ENCODE measurements at regions not wholly inside any gene's neighbourhood (a gene's known extent, or its start where the extent isn't known, plus 50 kb on each side); places are given as distances from the start of the nearest gene placed in this dataset.
"Not testable (repeated sequence)": the region's sequence is repeated elsewhere in the genome, so short reads cannot be mapped to it uniquely, and the experiment has no call there.

- Histone ChIP-seq H3K36me3 (ENCODE audit: insufficient read depth) (no peaks in the 10 kb centered on the region), H3K4me1 (ENCODE audit: insufficient read depth) (no peaks in the 10 kb centered on the region), H3K27ac (ENCODE audit: low read depth) (no peak overlapping the region), H3K4me3 (ENCODE audit: low read depth, low read length) (no peak overlapping the region)
- 81% methylated on average over 3 of the region's 3 CpGs for WGBS
- no peak for DNase-seq (ENCODE audit: extremely low spot score)
Measured at GRCh38 chr14:48140804-48141203, 465.4 kb upstream of the MDGA2 start.

GRCh38 chr14:48129472-48129871, 454.1 kb upstream of the MDGA2 start:
- H3K36me3 ChIP-seq (ENCODE audit: insufficient read depth), result no peaks in the 10 kb centered on the region
- no peak overlapping the region for H3K27ac ChIP-seq (ENCODE audit: low read depth)
- no peaks in the 10 kb centered on the region for H3K4me1 ChIP-seq (ENCODE audit: insufficient read depth)
- no peak overlapping the region for H3K4me3 ChIP-seq (ENCODE audit: low read depth, low read length)
- DNase-seq (ENCODE audit: extremely low spot score), result no peak

- Histone ChIP-seq H3K36me3 (ENCODE audit: insufficient read depth) (no peaks in the 10 kb centered on the region), H3K27ac (ENCODE audit: low read depth) (no peak overlapping the region), H3K4me3 (ENCODE audit: low read depth, low read length) (no peak overlapping the region), H3K4me1 (ENCODE audit: insufficient read depth) (no peaks in the 10 kb centered on the region)
- 82% methylated on average over 5 of the region's 5 CpGs for WGBS
- DNase-seq (ENCODE audit: extremely low spot score), result no peak
Measured at GRCh38 chr14:48127674-48128073, 452.3 kb upstream of the MDGA2 start.

- H3K27ac ChIP-seq (ENCODE audit: low read depth), result no peak overlapping the region
- no peak for DNase-seq (ENCODE audit: extremely low spot score)
- H3K4me1 ChIP-seq (ENCODE audit: insufficient read depth), result no peaks in the 10 kb centered on the region
- WGBS, result 46% methylated on average over 4 of the region's 4 CpGs
- no peak overlapping the region for H3K4me3 ChIP-seq (ENCODE audit: low read depth, low read length)
- no peaks in the 10 kb centered on the region for H3K36me3 ChIP-seq (ENCODE audit: insufficient read depth)
Measured at GRCh38 chr14:48125654-48126053, 450.2 kb upstream of the MDGA2 start.

GRCh38 chr14:48113713-48114112, 438.3 kb upstream of the MDGA2 start:
- no peak for DNase-seq (ENCODE audit: extremely low spot score)
- WGBS, result 84% methylated on average over 6 of the region's 6 CpGs
- no peaks in the 10 kb centered on the region for H3K36me3 ChIP-seq (ENCODE audit: insufficient read depth)
- H3K4me3 ChIP-seq (ENCODE audit: low read depth, low read length), result no peak overlapping the region
- no peaks in the 10 kb centered on the region for H3K4me1 ChIP-seq (ENCODE audit: insufficient read depth)
- H3K27ac ChIP-seq (ENCODE audit: low read depth), result no peak overlapping the region

GRCh38 chr14:48111151-48111550, 435.7 kb upstream of the MDGA2 start:
- DNase-seq (ENCODE audit: extremely low spot score), result no peak
- Histone ChIP-seq H3K27ac (ENCODE audit: low read depth) (no peak overlapping the region), H3K36me3 (ENCODE audit: insufficient read depth) (no peaks in the 10 kb centered on the region), H3K4me3 (ENCODE audit: low read depth, low read length) (no peak overlapping the region), H3K4me1 (ENCODE audit: insufficient read depth) (no peaks in the 10 kb centered on the region)
- WGBS, result 62% methylated on average over 3 of the region's 3 CpGs

GRCh38 chr14:48107646-48108045, 432.2 kb upstream of the MDGA2 start:
- DNase-seq (ENCODE audit: extremely low spot score), result no peak
- no peak overlapping the region for H3K27ac ChIP-seq (ENCODE audit: low read depth)
- WGBS, result 78% methylated on average over 1 of the region's 1 CpG
- H3K4me1 ChIP-seq (ENCODE audit: insufficient read depth), result no peaks in the 10 kb centered on the region
- H3K36me3 ChIP-seq (ENCODE audit: insufficient read depth), result no peaks in the 10 kb centered on the region
- H3K4me3 ChIP-seq (ENCODE audit: low read depth, low read length), result no peak overlapping the region

- Histone ChIP-seq H3K36me3 (ENCODE audit: insufficient read depth) (no peaks in the 10 kb centered on the region), H3K4me1 (ENCODE audit: insufficient read depth) (no peaks in the 10 kb centered on the region), H3K27ac (ENCODE audit: low read depth) (no peak overlapping the region), H3K4me3 (ENCODE audit: low read depth, low read length) (no peak overlapping the region)
- DNase-seq (ENCODE audit: extremely low spot score), result no peak
- 82% methylated on average over 2 of the region's 2 CpGs for WGBS
Measured at GRCh38 chr14:48096897-48097296, 421.5 kb upstream of the MDGA2 start.

- Histone ChIP-seq H3K27ac (ENCODE audit: low read depth) (no peak overlapping the region), H3K4me3 (ENCODE audit: low read depth, low read length) (no peak overlapping the region), H3K36me3 (ENCODE audit: insufficient read depth) (no peaks in the 10 kb centered on the region), H3K4me1 (ENCODE audit: insufficient read depth) (no peaks in the 10 kb centered on the region)
- DNase-seq (ENCODE audit: extremely low spot score), result no peak
- WGBS, result 38% methylated on average over 1 of the region's 1 CpG
Measured at GRCh38 chr14:48086516-48086915, 411.1 kb upstream of the MDGA2 start.

GRCh38 chr14:48075487-48075886, 400.1 kb upstream of the MDGA2 start:
- 88% methylated on average over 1 of the region's 1 CpG for WGBS
- no peaks in the 10 kb centered on the region for H3K36me3 ChIP-seq (ENCODE audit: insufficient read depth)
- no peak overlapping the region for H3K27ac ChIP-seq (ENCODE audit: low read depth)
- H3K4me3 ChIP-seq (ENCODE audit: low read depth, low read length), result no peak overlapping the region
- DNase-seq (ENCODE audit: extremely low spot score), result no peak
- H3K4me1 ChIP-seq (ENCODE audit: insufficient read depth), result no peaks in the 10 kb centered on the region

GRCh38 chr14:48052973-48053372, 377.6 kb upstream of the MDGA2 start:
- Histone ChIP-seq H3K27ac (ENCODE audit: low read depth) (no peak overlapping the region), H3K36me3 (ENCODE audit: insufficient read depth) (no peaks in the 10 kb centered on the region), H3K4me3 (ENCODE audit: low read depth, low read length) (no peak overlapping the region), H3K4me1 (ENCODE audit: insufficient read depth) (no peaks in the 10 kb centered on the region)
- DNase-seq (ENCODE audit: extremely low spot score), result no peak
- WGBS, result 27% methylated on average over 1 of the region's 1 CpG

- no peak for DNase-seq (ENCODE audit: extremely low spot score)
- Histone ChIP-seq H3K4me3 (ENCODE audit: low read depth, low read length) (no peak overlapping the region), H3K4me1 (ENCODE audit: insufficient read depth) (no peaks in the 10 kb centered on the region), H3K36me3 (ENCODE audit: insufficient read depth) (no peaks in the 10 kb centered on the region), H3K27ac (ENCODE audit: low read depth) (no peak overlapping the region)
- 63% methylated on average over 8 of the region's 8 CpGs for WGBS
Measured at GRCh38 chr14:48035836-48036235, 360.4 kb upstream of the MDGA2 start.

- no peaks in the 10 kb centered on the region for H3K36me3 ChIP-seq (ENCODE audit: insufficient read depth)
- H3K4me3 ChIP-seq (ENCODE audit: low read depth, low read length), result no peak overlapping the region
- H3K4me1 ChIP-seq (ENCODE audit: insufficient read depth), result no peaks in the 10 kb centered on the region
- no peak overlapping the region for H3K27ac ChIP-seq (ENCODE audit: low read depth)
- DNase-seq (ENCODE audit: extremely low spot score), result no peak
- 83% methylated on average over 2 of the region's 2 CpGs for WGBS
Measured at GRCh38 chr14:48027115-48027514, 351.7 kb upstream of the MDGA2 start.

GRCh38 chr14:48023881-48024280, 348.5 kb upstream of the MDGA2 start:
- 71% methylated on average over 3 of the region's 3 CpGs for WGBS
- H3K27ac ChIP-seq (ENCODE audit: low read depth), result no peak overlapping the region

GRCh38 chr14:48011484-48011883, 336.1 kb upstream of the MDGA2 start:
- not testable (repeated sequence) for H3K4me3 ChIP-seq (ENCODE audit: low read depth, low read length); H3K36me3 ChIP-seq (ENCODE audit: insufficient read depth); DNase-seq (ENCODE audit: extremely low spot score); H3K4me1 ChIP-seq (ENCODE audit: insufficient read depth); H3K27ac ChIP-seq (ENCODE audit: low read depth)
- 58% methylated on average over 12 of the region's 12 CpGs for WGBS

More at GRCh38 chr14:48023881-48024280, 348.5 kb upstream of the MDGA2 start:
- Histone ChIP-seq H3K4me1 (ENCODE audit: insufficient read depth) (no peaks in the 10 kb centered on the region), H3K4me3 (ENCODE audit: low read depth, low read length) (no peak overlapping the region), H3K36me3 (ENCODE audit: insufficient read depth) (no peaks in the 10 kb centered on the region)
- no peak for DNase-seq (ENCODE audit: extremely low spot score)

Data from urinary bladder (tissue), 3 donors.